Smooth muscle cell of the brain vasculature (primary cell): ENCODE measurements at regions not wholly inside any gene's neighbourhood (a gene's known extent, or its start where the extent isn't known, plus 50 kb on each side); places are given as distances from the start of the nearest gene placed in this dataset.

Source experiments
- DNase-seq: peaks from one replicate; pipeline ENCODE4 v3.0.0-alpha.2; 2012; ENCODE audit warnings: low read depth, low spot score

DNA sequence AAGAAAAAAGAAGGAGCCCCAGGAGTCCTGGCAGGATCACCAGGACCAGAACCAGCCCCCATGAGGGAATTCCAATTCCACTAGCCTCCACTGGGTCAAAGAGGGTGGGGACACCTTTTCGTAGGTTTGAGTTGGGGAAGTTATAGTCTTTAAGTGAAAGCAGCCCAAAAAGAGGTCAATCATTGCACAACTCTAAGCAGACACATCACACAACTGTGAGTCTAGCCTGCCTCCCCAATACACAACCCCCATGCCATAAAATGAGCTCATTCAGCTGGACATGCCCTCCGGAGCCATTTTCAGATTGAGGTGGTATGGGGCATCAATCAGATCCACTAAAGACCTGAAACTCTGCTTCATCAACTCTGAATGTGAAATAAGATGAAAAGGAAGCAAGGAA is 179.9 kb downstream of the NPHP4 start:
- no peak for DNase-seq

DNA sequence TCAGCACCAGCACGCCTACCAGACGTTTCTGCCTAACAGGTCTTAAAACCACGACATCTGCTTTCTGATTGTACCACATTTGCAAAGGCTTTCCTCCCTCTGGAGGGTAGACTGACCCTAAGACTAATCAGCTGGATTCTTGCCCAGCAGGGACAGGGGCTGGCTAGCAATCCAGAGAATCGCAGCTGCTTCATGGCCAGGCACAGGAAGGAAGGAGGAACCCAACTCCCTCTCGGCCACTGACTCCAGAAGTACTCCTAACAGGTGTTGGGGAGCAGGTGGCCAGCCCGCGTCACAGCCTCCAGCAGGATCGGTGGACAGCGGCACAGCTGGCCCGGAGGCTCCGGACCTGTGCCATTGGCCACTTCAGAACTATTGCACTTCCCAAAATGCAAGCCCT is 180.8 kb downstream of the NPHP4 start:
- no peak for DNase-seq

DNA sequence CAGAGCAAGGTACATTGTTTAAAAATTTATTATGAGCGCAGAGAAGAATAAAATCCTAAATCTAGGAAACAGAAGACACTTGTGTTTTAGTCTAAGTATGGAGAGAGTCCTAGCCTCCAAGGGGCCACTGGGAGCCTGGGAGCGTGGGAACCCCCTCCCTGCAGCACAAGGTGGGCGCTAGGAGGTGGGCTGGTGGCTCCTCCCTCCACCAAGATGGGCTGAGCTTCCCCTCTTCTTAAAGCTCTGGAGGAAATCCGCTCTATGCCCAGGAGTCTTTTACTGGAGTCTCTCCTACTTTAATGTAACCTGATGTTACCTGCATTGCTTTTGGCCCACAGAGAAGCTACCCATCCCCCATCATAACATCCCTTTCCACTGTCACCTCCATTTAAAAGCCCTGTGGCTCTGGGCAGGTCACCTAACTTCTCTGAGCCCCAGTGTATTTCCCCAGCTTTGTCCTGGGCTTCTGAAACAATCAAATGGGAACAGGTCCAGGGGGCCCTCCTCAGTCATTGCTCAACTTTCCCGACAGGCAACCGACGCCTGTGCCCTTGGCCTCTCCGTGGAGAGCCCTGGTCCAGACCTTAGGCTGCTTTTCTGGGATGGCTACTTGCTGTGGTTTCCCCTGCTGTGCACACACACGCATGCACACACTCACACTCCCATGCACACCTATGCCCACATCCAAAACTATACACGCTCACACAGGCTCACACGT is 181.5 kb downstream of the NPHP4 start:
- no peak for DNase-seq

DNA sequence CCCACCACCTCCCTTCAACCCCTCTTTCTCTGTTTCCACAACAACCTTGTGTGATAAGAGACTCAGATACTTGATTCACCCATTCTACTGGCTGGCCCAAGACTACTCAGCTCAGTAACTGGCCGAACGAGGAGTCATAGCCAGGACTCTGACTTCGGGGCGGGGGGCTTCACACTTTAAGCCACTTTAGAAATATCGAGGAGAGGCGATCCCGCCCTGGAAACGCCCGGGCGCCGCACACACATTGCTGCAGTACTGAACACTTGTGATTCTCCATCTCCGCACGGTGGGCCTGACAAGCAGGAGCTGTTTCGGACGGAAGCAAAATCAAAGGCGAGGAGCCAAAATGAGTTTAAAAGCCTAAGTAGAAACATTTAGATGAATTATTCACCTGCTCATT is 182.1 kb downstream of the NPHP4 start:
- no peak for DNase-seq

DNA sequence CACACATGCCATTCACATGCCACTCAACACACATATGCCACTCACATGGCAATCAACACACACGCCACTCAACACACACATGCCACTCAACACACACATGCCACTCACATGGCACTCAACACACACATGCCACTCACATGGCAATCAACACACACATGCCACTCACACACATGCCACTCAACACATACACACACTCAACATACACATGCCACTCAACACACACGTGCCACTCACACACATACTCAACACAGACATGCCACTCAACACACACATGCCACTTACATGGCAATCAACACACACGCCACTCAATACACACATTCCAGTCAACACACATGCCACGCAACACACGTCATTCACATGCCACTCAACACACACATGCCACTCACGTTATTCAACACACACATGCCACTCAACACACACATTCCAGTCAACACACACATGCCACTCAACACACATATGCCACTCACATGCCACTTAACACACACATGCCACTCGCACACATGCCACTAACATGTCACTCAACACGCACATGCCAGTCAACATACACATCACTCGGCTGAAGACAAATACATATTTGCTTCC is 182.9 kb downstream of the NPHP4 start:
- DNase-seq, result no peak

DNA sequence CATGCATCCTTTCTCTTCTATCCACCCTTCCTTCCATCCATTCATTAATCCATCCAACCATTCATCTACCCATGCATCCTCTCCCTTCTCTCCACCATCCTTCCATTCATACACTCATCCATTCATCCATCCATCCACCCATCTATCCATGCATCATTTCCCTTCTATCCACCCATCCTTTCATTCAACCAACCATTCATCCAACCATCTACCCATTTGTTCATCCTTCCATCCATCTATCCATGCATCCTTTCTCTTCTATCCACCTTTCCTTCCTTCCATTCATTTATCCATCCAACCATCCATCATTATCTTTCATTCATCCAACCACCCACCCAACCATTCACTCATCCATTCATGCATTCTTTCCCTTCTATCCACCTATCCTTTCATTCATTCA is 188.4 kb downstream of the NPHP4 start:
- DNase-seq, result no peak

DNA sequence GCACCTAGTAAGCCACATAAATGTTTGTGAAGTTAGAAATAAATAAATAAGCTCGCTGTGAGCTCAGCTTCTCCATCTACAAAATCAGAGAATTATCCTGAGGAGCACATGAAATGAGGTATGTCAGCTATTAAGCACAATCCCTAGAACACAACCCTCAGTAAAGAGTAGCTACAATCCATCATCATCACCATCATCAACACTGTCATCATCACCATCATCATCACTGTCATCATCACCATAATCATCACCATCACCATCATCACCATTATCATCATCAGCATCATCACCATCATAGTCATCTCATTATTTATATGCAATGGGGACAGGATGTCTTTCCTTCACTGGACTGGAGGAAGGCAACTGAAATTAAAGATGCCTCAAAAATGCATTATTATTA is 189.6 kb downstream of the NPHP4 start:
- DNase-seq, result no peak

DNA sequence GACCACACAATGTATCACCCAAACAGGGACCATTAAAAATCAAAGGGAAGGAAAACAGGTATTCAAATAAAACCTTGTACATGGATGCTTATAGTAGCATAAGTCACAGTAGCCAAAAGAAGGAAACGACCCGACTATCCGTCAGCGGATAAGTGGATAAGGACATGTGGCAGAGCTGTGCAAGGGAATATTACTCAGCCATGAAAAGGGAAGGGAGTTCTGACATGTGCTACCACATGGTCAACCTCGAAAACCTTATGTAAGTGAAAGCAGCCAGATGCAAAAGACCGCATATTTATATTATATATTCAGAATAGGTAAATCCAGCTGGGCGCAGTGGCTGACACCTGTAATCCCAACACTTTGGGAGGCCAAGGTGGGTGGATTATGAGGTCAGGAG is 193.3 kb downstream of the NPHP4 start:
- DNase-seq, result no peak

DNA sequence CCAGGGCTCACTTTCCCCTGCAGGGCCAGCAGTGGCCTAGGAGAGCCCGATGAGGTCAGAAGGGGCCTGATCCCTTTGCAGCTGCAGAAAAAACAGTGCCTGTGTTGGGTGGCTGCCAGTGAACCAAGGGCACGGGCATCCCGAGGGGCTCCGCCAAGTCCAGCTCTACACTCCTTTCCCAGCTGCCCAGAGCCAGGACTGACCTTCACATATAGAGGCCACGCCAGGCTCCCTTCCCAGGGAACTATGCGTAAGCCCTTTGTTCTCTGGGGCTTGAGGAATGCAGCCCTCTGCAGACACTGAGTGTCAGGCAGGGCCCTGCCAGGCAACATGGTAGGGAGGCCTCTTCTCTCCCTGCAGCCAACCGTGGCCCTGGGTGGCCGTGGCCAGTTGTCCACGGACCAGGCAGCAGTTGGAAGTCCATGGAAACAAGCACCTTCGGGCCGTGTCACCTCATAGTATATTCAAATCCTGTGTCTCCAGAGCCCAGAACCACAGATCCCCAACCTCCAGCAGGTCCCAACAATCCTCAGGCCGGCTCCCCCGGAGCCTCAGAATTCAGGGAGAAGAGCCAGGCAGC is 194.0 kb downstream of the NPHP4 start:
- DNase-seq, result no peak

DNA sequence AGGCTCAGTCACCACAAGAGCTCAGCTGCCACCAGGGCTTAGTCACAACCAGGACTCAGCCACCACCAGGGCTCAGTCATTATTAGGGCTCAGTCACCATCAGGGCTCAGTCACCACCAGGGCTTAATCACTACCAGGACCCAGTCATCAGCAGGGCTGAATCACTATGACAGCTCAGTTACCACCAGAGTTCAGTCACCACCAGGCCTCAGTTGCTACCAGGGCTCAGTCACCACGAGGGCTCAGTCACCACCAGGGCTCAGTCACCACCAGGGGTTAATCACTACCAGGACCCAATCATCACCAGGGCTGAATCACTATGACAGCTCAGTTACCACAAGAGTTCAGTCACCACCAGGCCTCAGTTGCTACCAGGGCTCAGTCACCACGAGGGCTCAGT is 196.2 kb downstream of the NPHP4 start:
- no peak for DNase-seq

DNA sequence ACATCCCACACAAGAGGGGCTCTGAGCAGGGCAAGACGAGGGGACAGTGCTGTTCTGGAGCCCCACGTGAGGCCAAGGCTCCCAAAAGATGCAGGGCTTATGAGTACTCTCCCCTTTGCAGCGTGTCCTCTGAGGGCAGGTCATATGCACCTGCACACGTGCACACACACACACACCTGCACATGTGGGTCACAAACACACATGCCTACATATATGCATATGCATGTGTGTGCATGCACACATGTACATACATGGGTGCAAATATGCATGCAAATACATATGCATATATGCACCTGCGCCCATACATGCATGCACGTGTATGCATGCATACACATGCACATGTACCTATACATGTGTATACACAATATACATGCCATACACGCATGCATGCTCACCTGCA is 197.9 kb downstream of the NPHP4 start:
- no peak for DNase-seq

DNA sequence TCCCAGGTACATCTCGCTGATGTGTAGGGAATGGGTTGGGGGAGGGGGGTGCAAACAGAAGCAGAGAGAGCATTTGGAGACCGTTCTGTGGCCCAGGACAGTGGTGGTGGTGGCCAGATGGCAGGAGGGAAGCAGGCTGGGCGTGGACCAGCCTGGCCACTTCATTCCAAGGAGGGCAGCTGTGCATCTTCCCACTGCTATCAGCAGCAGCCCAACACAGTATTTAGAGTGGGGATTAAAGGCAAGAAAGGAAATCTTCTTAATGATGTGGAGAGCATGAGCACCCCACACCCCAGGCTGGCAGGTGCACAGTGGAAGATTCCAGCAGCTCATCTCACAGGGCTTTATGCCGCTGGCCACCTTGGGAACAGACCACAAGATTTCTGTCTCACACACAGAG is 198.7 kb downstream of the NPHP4 start:
- DNase-seq, result no peak

DNA sequence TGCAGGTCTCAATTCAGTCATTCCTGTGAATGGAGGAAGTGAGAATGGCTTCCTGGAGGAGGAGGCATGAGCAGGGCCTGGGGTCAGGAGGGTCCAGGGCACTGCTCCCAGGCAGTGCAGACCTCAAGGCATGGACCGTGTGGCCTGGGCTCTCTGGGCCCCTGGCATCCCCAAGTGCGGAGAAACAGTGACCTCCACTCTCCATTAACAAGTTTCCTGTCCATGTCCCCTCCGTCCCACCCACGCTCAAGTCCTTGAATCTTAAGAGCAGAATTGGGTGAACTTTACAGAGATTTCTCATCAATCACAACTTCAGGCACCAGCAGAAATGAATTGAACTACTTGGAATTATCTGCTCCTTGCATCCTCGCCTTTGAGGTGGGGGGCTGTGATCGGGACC is 211.1 kb downstream of the NPHP4 start:
- no peak for DNase-seq

DNA sequence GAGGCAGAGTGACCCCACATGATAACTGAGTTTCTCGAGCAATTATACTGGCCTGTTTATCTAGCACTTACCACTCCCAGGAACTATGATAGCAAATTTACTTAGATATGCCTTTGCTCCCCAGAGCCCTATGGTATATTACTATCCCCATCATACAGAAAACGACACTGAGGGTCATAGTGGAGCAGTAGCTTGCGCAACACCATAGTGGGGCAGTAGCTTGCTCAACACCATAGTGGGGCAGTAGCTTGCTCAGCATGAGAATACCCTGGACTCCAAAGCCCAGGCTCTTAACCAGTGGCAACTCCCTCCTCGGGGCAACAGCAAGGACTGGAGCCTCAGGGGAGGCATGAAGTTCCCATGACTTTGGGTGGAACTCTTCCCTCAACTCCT is 211.9 kb downstream of the NPHP4 start:
- no peak for DNase-seq

DNA sequence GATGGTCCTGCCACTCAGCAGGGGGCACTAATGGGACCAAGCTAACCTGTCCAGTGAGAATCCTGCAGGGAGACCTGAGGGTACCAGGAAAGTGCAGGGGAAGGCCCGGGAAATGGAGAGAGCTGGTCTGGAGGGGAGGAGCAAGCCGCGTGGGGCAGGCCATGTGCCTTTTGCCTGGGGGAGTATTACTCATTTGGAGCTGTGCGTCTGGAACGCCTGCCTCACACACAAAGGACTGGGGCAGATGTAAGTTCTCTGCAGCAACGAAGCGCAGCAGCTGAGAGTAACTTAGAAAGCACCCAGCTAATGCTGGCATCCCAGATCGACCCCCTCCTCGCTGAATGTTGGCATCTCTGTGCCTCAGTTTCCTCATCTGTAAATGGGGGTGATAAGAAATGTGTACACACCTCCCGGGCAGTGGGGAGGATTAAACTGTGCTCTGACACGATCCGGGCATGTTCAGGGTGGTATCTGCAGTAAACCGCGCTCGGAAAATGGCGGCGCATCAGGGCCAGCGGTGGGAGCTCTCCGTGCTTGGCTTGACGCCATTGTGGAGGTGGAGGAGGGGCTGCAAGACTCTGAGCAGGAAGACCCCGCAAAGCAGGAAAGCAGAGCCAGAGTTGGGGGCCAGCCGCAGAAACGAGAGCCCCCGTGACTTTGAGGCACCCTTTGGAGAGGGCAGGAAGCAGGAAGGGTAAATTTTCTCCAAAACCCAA is 212.5 kb downstream of the NPHP4 start:
- DNase-seq, result no peak

DNA sequence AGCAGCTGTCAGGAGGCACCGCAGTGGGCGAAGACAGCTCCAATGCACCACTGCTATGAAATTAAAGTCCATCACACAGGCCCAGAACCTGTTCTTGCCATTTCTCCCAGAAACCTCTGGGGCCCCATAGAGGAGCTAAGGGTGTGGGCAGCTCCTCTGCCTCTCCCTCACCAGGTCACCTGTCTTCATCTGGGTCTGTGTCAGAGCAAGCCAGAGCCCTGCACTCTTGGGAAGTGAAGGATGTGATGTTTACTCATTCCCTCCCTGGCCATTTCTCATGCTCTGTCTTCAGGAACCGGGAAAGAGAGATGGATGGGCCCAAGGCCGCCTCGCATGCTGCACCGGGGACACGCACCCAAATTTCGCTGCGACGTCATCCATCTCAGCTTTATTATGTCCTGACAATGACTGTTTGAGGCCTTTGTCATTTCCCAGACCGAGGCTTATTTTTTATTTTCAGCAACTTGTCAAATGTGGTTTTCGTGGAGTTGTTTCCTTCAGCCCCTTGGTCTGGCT is 216.1 kb downstream of the NPHP4 start:
- DNase-seq, result no peak

DNA sequence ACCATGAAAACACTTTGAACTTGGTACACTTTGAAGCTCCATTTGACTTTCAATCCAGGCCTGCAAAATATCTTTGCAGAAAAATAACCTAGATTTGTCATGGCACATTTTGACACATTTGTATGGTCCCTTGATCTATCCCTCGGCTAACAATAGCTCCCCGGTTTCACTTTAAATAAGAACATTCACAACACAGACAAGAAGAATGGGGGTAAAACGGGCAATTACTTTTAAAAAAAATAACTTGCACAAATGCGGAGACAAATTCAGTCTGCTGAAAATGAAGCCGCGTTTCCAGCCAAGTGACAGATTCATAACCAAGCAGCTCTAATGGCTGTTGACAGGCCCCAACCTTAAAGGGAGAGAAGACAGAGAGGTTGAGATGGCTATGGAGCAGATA is 218.2 kb downstream of the NPHP4 start:
- no peak for DNase-seq

DNA sequence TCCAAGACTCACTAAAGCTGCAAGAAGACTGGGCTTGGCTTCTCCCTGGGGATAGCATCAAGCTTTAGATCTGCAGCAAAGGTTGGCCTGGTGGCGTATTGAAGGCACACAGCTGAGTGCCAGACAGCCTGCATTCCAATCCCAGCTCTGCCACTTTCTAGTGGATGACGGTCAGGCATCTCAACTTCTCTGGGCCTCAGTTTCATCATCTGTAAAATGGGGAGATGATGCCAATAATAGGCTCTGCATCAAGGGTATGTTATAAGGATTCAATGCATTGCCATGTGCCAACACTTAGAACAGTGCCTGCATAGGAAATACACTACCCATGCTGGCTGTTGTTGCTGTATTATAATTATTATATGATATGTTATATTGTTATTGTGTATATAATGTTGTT is 220.4 kb downstream of the NPHP4 start:
- no peak for DNase-seq

DNA sequence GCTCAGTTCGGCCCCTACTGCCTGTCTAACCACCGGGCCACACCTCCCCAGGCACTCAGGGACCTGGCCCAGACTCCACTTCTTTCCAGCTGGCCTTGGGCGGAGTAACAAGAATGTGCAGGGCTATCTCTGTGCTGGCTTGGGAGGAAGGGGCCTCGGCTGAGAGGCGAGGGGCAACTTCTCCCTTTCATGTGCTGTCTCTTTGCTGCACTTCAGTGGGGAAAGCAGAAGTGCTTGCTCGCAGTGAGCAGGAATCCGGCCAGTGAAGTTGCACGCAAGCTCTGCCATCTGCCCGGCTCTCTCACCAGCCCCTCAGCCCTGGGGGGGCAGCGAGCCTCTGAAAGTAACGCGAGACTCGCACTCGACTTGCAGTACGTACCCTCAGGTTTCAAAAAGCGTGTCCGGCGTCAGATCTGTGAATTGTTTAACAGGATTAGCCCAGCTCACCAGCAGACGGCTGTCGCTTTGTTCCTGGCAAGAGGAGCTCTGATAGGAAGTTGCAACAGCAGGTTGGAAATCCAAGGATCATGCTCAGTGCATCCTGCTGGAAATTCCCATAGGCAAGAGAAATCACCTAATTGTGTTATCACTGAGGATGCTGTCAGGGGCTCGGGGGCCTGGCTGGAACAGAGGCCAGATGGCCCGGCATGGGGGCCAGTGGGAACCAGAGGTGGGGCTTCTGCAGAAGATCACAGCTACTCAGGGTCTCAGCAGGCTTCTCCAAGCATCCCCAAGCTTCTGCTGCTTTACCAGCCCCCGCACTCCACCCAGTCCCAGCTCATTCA is 221.1 kb downstream of the NPHP4 start:
- DNase-seq, result no peak

DNA sequence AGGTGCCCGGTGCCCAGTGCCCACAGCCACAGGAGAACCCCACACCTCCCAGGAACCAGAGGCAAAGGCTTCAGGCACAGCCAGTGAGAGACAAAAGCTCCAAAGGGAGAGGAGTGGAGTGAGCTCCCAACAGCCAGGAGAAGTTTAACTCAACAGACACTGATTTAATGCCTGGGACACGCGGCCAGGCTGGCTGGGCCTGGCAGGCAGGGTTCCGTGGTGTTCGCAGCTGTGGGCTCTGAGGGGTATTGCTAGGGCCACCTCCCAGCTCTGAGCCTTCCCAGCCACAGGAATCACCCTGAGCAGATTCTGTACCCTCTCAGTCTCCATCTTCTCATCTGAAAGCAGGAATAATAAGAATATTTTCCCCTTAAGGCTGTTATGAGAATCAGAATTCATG is 222.5 kb downstream of the NPHP4 start:
- no peak for DNase-seq

DNA sequence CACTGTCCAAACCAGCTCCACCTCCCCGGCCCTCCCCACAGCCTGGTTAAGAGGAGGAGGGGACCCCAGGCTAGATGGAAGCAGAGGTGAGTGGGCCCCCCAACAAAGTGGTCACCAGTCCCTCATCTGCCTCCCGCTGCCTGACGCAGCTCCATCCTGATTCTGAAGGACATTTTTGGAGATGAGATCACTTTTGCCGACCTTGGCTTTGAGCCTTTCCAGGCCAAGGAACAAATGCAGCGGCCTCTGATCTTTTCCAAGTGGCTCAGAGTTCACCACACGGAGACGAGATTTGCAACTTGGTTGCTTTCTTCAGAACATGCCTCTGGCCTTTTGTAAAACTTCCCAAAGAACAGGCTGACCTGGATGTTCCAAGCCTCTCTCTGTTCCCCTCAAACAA is 223.1 kb downstream of the NPHP4 start:
- no peak for DNase-seq

DNA sequence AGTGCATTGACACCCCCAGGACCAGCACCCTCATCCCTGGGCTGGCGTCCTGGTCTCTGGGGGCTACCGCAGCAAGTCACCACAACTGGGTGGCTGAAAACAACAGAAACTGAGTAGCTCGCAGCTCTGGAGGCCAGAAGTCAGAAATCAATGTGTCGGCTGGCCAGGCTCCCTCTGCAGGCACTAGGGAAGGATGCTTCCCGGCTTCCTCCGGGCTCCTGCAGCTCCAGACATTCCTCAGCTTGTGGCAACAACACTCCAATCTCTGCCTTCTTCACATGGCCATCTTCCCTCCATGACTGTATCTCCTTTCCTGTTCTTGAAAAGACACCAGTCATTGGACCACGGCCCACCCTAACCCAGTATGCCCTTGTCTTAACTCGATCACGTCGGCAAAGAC is 224.2 kb downstream of the NPHP4 start:
- DNase-seq, result no peak
